ENCODE measurements at regions not wholly inside any gene's neighbourhood (a gene's known extent, or its start where the extent isn't known, plus 50 kb on each side); places are given as distances from the start of the nearest gene placed in this dataset.

DNA sequence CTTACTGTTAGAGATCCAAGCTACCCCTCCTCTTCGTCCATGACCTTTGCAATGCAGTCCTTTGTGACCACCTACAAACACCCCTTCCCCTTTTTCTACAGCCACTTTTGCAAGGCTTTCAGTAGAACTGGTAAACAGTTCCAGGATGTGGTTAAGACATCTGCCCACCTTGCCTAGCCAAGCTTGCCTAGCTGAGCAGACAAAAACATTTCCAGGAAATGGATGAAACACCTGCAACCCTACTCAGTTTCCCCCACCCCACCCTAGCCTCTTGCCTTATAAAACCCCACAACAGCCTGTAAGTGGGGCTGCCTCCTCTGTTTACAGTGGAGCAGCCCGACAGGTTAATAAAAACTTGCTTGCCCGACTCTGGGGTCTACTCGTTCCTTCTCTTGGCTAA is 133.8 kb downstream of the ZC4H2 start:
- no peak for TF ChIP-seq CTCF (IDR thresholded peaks at IDR 0.05; ENCODE audit: low read depth, low read length)
- TF ChIP-seq POLR2A (IDR thresholded peaks at IDR 0.05; ENCODE audit: extremely low read depth, insufficient read length) = no peak
- no peak for TF ChIP-seq MYC (IDR thresholded peaks at IDR 0.05; ENCODE audit: low read depth, low read length)
- TF ChIP-seq, protein P1, sequence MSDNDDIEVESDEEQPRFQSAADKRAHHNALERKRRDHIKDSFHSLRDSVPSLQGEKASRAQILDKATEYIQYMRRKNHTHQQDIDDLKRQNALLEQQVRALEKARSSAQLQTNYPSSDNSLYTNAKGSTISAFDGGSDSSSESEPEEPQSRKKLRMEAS (IDR thresholded peaks at IDR 0.05; ENCODE audit: low read depth, low read length) = no peak

All from NB4 (cell line).